ENCODE measurements at regions not wholly inside any gene's neighbourhood (a gene's known extent, or its start where the extent isn't known, plus 50 kb on each side); places are given as distances from the start of the nearest gene placed in this dataset.

DNA sequence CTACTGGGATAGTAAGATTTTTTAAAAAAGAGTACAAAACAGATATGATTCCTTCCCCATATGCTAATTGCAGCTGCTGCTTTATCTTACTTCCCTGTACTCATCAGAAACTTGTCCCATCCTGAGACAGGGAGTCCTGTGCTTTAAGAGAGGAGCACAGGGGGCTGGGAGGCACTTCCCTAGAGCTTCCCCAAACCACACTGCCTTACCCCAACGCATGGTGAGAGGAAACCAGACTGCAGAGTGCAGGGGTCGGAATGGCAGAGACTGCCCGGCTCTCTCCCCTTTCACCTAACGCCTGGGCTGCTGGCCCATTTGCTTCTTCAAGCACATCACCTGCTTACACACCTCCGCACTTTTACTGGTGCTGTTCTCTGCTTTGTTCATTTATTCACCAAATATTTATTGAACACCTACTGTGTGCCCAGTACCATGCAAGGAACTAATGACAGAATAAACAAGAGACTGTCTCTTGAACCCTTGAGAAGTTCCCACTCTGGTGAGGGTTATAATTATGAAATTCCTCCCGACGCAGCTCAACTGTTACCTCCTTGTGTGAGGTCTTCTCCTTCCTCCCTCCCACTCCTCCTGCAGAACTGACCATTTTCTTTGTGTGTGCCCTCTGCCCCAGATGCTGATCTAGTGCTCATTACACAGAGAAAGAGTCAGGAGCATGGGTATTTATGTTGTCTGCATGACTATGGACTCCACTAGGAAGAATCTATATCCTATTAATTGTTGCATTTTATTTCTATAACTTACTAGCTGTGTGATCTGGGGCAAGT is 289.7 kb downstream of the TCF7L2 start:
- DNase-seq (no peak), ATAC-seq (no peak)
- Mint-ChIP-seq H3K27ac (no peak overlapping the region), H3K4me1 (no peaks in the 10 kb centered on the region), H3K27me3 (peaks cover 46% of the 10 kb centered on the region), H3K4me3 (no peak overlapping the region), H3K36me3 (ENCODE audit: low read depth) (no peaks in the 10 kb centered on the region)
- no peaks in the 10 kb centered on the region for H3K9me3 ChIP-seq (ENCODE audit: control insufficient read depth, low read length, poor library complexity, severe bottlenecking)

DNA sequence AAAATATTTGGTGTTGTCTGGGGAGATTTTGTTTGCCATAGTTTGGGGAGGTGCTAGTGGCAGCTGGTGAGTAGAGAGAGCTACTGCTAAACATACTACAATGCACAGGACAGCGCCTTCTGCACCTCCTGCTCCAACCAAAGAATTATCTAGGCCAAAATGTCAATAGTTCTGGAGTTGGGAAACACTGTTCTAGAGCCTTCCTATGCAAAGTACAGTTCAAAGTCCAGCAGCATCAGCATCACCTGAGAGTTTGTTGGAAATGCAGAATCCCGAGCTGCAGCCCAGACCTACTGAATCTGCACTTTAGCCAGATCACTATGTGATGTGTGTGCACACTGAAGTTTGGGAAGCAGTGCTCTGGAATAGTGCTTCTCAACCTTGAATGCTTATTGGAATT is 290.7 kb downstream of the TCF7L2 start:
- Mint-ChIP-seq H3K4me1 (no peaks in the 10 kb centered on the region), H3K4me3 (no peak overlapping the region), H3K36me3 (ENCODE audit: low read depth) (no peaks in the 10 kb centered on the region), H3K27me3 (peaks cover 47% of the 10 kb centered on the region), H3K27ac (no peak overlapping the region)
- ATAC-seq (no peak), DNase-seq (no peak)
- H3K9me3 ChIP-seq (ENCODE audit: control insufficient read depth, low read length, poor library complexity, severe bottlenecking), result no peaks in the 10 kb centered on the region

DNA sequence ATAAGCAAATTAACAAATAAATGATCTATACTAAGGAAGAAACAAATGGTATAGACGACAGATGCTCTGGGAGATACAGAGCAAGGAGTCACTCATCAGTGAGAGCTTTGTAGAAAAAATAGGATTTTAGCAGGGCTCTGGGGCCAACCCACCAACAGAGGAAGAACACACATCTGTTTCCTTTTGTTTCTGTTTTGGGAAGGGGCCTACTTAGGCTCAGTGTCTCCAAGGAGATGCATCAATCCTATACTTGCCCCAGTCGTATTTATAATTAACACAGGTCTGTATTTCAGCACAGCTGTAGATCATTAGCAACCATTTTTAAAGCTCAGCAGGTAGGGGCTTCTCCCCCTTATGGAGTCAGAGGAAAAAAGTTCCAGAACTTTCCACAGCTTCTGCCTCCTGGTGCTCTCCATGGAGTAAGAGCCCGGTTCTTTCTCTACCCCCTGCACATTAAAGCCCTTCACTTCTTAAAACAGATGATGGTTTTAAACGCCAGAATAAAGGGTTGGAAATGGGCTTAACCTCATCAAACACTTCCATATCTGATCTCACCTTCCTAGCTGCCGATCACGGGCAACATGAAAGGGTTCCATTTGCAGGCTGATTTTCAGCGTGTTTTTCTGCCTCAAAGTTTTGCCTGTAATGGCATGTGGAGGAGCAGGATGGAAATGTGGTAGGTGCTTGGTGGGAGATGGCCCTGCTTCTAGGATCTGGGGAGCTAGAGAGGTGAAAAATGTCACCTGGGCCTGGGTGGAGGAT is 291.7 kb downstream of the TCF7L2 start:
- H3K4me3 Mint-ChIP-seq, result no peak overlapping the region
- H3K4me1 Mint-ChIP-seq, result no peaks in the 10 kb centered on the region
- H3K27me3 Mint-ChIP-seq, result peaks cover 52% of the 10 kb centered on the region
- H3K36me3 Mint-ChIP-seq (ENCODE audit: low read depth), result no peaks in the 10 kb centered on the region
- H3K9me3 ChIP-seq (ENCODE audit: control insufficient read depth, low read length, poor library complexity, severe bottlenecking), result no peaks in the 10 kb centered on the region
- DNase-seq, result no peak
- ATAC-seq, result no peak
- no peak overlapping the region for H3K27ac Mint-ChIP-seq

DNA sequence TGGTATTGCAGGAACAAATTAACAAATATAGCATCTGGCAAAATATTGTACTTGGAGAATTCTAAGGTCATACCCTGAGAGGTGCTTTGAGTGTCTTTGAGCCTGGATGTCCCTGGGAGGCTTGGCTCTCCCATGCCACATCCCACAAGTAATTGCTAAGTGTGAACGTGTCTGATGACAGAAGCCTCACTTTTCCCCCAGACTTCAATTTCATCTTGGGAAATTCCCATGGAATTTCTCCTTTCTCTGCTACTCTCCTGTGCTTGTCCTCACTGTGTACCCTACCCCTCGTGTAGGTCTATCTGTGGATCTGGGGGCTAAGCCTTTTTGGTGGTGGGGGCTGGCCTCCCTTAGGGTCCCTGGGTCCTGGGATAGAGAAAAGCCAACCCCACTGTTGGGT is 293.3 kb downstream of the TCF7L2 start:
- no peak overlapping the region for H3K27ac Mint-ChIP-seq
- no peaks in the 10 kb centered on the region for H3K9me3 ChIP-seq (ENCODE audit: control insufficient read depth, low read length, poor library complexity, severe bottlenecking)
- peaks cover 48% of the 10 kb centered on the region for H3K27me3 Mint-ChIP-seq
- H3K4me3 Mint-ChIP-seq, result no peak overlapping the region
- no peak for DNase-seq
- no peaks in the 10 kb centered on the region for H3K4me1 Mint-ChIP-seq
- ATAC-seq, result no peak
- no peaks in the 10 kb centered on the region for H3K36me3 Mint-ChIP-seq (ENCODE audit: low read depth)

DNA sequence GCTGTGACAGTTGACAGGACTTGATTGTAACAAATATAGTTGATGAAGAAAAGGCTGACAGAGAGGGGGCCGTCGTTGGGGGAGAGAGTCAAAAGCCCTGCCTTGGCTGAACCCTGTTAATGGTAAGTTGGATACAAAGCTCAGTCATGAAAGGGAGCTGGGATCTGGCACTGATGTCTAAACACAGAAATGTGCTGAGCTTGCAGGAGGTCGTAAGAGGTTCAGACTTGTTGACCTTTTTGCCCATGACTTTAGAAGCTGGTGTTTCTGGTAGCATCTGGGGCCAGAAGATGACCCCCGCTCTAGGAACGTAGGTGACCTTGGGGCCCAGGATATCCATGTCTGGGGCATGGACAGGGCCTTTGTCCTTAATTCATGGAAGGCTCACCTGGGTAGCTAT is 294.7 kb downstream of the TCF7L2 start:
- ATAC-seq, result no peak
- Mint-ChIP-seq H3K36me3 (ENCODE audit: low read depth) (no peaks in the 10 kb centered on the region), H3K27me3 (peaks cover 37% of the 10 kb centered on the region), H3K4me1 (no peaks in the 10 kb centered on the region), H3K27ac (no peak overlapping the region), H3K4me3 (no peak overlapping the region)
- no peak for DNase-seq
- no peaks in the 10 kb centered on the region for H3K9me3 ChIP-seq (ENCODE audit: control insufficient read depth, low read length, poor library complexity, severe bottlenecking)

- H3K9me3 ChIP-seq (ENCODE audit: control insufficient read depth, low read length, poor library complexity, severe bottlenecking), result no peaks in the 10 kb centered on the region
- Mint-ChIP-seq H3K27me3 (peaks cover 32% of the 10 kb centered on the region), H3K4me1 (no peaks in the 10 kb centered on the region), H3K27ac (no peak overlapping the region), H3K36me3 (ENCODE audit: low read depth) (no peaks in the 10 kb centered on the region), H3K4me3 (no peak overlapping the region)
- ATAC-seq (no peak), DNase-seq (no peak)
These were observed 295.2 kb downstream of the TCF7L2 start for GRCh38 chr10:113245286-113245685.

DNA sequence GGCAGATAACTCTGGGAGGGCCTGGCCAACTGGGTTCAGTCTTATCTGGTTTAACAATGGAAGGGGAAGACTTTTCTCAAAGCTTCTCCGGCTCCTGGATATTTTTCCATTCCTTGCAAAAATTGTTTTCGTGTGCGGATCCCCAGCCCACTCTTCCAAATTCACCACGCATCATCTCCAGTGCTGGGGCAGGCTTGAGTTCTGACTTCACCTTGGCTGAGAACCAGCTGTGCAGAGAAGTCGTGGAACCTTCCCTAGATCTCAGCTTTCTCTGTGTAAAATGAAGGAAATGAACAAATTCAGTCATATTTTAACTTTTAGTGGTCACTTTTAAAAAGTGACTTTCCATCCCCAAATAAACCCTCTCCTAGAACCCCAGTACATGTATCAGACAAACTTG is 297.0 kb downstream of the TCF7L2 start:
- no peaks in the 10 kb centered on the region for H3K36me3 Mint-ChIP-seq (ENCODE audit: low read depth)
- no peak overlapping the region for H3K27ac Mint-ChIP-seq
- ATAC-seq, result no peak
- no peaks in the 10 kb centered on the region for H3K4me1 Mint-ChIP-seq
- H3K27me3 Mint-ChIP-seq, result peaks cover 32% of the 10 kb centered on the region
- no peak overlapping the region for H3K4me3 Mint-ChIP-seq
- no peak for DNase-seq
- H3K9me3 ChIP-seq (ENCODE audit: control insufficient read depth, low read length, poor library complexity, severe bottlenecking), result no peaks in the 10 kb centered on the region

GRCh38 chr10:113252650-113253618 is 299.9 kb upstream of the HABP2 start:
- peaks cover 11% of the 10 kb centered on the region for H3K27me3 Mint-ChIP-seq
- H3K9me3 ChIP-seq (ENCODE audit: control insufficient read depth, low read length, poor library complexity, severe bottlenecking), result no peaks in the 10 kb centered on the region
- no peak overlapping the region for H3K4me3 Mint-ChIP-seq
- no peaks in the 10 kb centered on the region for H3K36me3 Mint-ChIP-seq (ENCODE audit: low read depth)
- H3K4me1 Mint-ChIP-seq, result no peaks in the 10 kb centered on the region
- ATAC-seq (no peak), DNase-seq (no peak)
- no peak overlapping the region for H3K27ac Mint-ChIP-seq

GRCh38 chr10:113259576-113260226 is 293.2 kb upstream of the HABP2 start:
- ATAC-seq (no peak), DNase-seq (no peak)
- Mint-ChIP-seq H3K27me3 (peaks cover 54% of the 10 kb centered on the region), H3K4me1 (no peaks in the 10 kb centered on the region), H3K36me3 (ENCODE audit: low read depth) (no peaks in the 10 kb centered on the region), H3K4me3 (no peak overlapping the region), H3K27ac (no peak overlapping the region)
- H3K9me3 ChIP-seq (ENCODE audit: control insufficient read depth, low read length, poor library complexity, severe bottlenecking), result no peaks in the 10 kb centered on the region

- DNase-seq (no peak), ATAC-seq (no peak)
- Mint-ChIP-seq H3K27ac (no peak overlapping the region), H3K27me3 (peaks cover 65% of the 10 kb centered on the region), H3K36me3 (ENCODE audit: low read depth) (no peaks in the 10 kb centered on the region), H3K4me1 (no peaks in the 10 kb centered on the region), H3K4me3 (no peak overlapping the region)
- H3K9me3 ChIP-seq (ENCODE audit: control insufficient read depth, low read length, poor library complexity, severe bottlenecking), result no peaks in the 10 kb centered on the region
These were observed 291.7 kb upstream of the HABP2 start for GRCh38 chr10:113261161-113261560.

DNA sequence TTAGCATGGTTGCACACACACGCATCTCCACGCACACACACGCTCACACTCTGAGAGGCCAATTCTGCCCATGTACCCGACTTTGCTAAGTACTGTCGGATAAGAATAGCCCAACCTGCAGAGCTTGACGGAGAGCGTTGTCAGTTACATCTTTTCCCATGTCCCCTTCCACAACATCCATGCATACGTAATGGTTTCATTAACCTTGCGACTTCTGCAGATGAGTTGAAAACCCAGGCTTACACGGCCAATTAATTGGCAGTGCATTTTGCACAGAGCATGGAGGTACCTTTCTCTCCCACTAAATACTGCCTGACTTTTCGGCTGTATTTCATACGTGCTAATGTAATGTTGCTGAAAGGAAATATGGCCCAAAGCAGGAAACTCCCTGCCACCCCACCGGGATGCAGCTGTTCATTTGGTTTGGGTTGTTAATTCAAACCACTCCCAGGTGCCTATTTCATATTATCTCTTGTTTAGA is 291.2 kb upstream of the HABP2 start:
- no peak overlapping the region for H3K27ac Mint-ChIP-seq
- no peaks in the 10 kb centered on the region for H3K36me3 Mint-ChIP-seq (ENCODE audit: low read depth)
- H3K4me3 Mint-ChIP-seq, result no peak overlapping the region
- peaks cover 68% of the 10 kb centered on the region for H3K27me3 Mint-ChIP-seq
- DNase-seq (no peak), ATAC-seq (no peak)
- no peaks in the 10 kb centered on the region for H3K9me3 ChIP-seq (ENCODE audit: control insufficient read depth, low read length, poor library complexity, severe bottlenecking)
- H3K4me1 Mint-ChIP-seq, result no peaks in the 10 kb centered on the region

- Mint-ChIP-seq H3K4me1 (no peaks in the 10 kb centered on the region), H3K36me3 (ENCODE audit: low read depth) (peaks cover 3% of the 10 kb centered on the region), H3K27me3 (peaks cover 74% of the 10 kb centered on the region), H3K4me3 (no peak overlapping the region), H3K27ac (no peak overlapping the region)
- DNase-seq (no peak), ATAC-seq (no peak)
- H3K9me3 ChIP-seq (ENCODE audit: control insufficient read depth, low read length, poor library complexity, severe bottlenecking), result no peaks in the 10 kb centered on the region
These were observed 289.8 kb upstream of the HABP2 start for GRCh38 chr10:113263056-113263455.
